ENCODE measurements at regions not wholly inside any gene's neighbourhood (a gene's known extent, or its start where the extent isn't known, plus 50 kb on each side); places are given as distances from the start of the nearest gene placed in this dataset.

GRCh38 chr4:29151584-29151983, 1568.6 kb upstream of the PCDH7 start:
- in situ Hi-C loops (cut with HindIII; ENCODE audit: low sequenced_read_pairs): no loop called here
- H3K4me3 ChIP-seq (ENCODE audit: low read depth, low read length): no peak overlapping the region
- TF ChIP-seq, protein P1, sequence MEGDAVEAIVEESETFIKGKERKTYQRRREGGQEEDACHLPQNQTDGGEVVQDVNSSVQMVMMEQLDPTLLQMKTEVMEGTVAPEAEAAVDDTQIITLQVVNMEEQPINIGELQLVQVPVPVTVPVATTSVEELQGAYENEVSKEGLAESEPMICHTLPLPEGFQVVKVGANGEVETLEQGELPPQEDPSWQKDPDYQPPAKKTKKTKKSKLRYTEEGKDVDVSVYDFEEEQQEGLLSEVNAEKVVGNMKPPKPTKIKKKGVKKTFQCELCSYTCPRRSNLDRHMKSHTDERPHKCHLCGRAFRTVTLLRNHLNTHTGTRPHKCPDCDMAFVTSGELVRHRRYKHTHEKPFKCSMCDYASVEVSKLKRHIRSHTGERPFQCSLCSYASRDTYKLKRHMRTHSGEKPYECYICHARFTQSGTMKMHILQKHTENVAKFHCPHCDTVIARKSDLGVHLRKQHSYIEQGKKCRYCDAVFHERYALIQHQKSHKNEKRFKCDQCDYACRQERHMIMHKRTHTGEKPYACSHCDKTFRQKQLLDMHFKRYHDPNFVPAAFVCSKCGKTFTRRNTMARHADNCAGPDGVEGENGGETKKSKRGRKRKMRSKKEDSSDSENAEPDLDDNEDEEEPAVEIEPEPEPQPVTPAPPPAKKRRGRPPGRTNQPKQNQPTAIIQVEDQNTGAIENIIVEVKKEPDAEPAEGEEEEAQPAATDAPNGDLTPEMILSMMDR (IDR thresholded peaks at IDR 0.05; ENCODE audit: low read depth, low read length, missing control alignments): no peak
- DNase-seq (ENCODE audit: low read depth): no peak

DNA sequence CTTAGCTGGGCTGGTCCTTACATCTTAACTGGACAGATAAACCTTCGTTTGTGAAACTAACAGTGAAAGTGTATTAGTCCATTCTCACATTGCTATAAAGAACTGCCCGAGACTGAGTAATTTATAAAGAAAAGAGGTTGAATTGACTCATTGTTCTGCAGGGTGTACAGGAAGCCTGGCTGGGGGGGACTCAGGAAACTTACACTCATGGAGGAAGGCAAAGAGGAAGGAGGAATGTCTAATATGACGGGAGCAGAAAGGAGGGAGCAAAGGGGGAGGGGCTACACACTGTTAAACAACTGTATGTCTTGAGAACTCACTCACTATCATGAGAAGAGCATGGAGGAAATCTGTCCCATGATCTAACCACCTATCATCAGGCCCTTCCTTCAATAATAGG, 1566.5 kb upstream of the PCDH7 start:
- DNase-seq (ENCODE audit: low read depth): no peak
- in situ Hi-C loops (cut with HindIII; ENCODE audit: low sequenced_read_pairs): no loop called here
- TF ChIP-seq, protein P1 (IDR thresholded peaks at IDR 0.05; ENCODE audit: low read depth, low read length, missing control alignments): no peak
- no peak overlapping the region for H3K4me3 ChIP-seq (ENCODE audit: low read depth, low read length)

DNA sequence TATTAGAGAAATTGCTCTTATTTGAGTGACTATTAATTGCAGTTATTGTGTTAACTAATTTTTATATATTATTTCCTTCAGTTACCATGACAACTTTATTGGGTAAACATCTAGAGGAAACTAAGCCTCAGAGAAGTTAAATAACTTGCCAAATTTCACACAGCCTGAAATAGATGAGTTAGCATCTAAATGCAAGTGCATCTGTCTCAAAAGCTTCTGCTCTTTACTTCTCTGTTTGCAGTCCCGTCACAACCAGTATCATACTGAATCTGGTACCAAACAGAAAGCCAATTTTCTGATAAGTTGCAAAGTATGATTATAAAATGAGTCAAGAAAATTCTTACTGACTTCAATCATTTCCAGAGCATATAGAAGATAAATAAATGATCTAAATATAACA, 1544.9 kb upstream of the PCDH7 start:
- no peak overlapping the region for H3K4me3 ChIP-seq (ENCODE audit: low read depth, low read length)
- in situ Hi-C loops (cut with HindIII; ENCODE audit: low sequenced_read_pairs): no loop called here
- DNase-seq (ENCODE audit: low read depth): no peak
- TF ChIP-seq, protein P1 (IDR thresholded peaks at IDR 0.05; ENCODE audit: low read depth, low read length, missing control alignments): no peak

GRCh38 chr4:29199025-29199424, 1521.1 kb upstream of the PCDH7 start:
- no peak overlapping the region for H3K4me3 ChIP-seq (ENCODE audit: low read depth, low read length)
- in situ Hi-C loops (cut with HindIII; ENCODE audit: low sequenced_read_pairs): no loop called here
- TF ChIP-seq, protein P1 (IDR thresholded peaks at IDR 0.05; ENCODE audit: low read depth, low read length, missing control alignments): no peak
- DNase-seq (ENCODE audit: low read depth): no peak

GRCh38 chr4:29199485-29199884, 1520.7 kb upstream of the PCDH7 start:
- DNase-seq (ENCODE audit: low read depth): no peak
- TF ChIP-seq, protein P1 (IDR thresholded peaks at IDR 0.05; ENCODE audit: low read depth, low read length, missing control alignments): no peak
- no peak overlapping the region for H3K4me3 ChIP-seq (ENCODE audit: low read depth, low read length)
- in situ Hi-C loops (cut with HindIII; ENCODE audit: low sequenced_read_pairs): no loop called here

DNA sequence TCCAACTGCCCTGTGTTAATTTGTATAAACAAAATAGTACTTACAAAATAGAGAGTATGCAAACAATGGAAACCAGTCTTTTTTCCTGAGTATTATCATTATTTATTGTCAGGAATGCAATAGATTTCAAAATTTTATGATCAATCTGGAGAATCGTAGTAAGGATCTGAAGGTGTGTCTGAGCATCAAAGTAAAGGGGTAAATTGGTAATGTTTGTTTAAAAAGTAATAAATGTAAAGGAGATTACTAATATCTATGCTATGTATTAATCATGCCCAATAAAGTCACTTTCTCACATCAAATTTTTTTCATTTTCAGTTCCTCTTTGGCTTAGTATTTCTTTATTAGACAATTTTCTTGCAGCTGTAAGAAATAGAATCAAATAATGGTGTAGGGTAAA, 1507.1 kb upstream of the PCDH7 start:
- in situ Hi-C loops (cut with HindIII; ENCODE audit: low sequenced_read_pairs): no loop called here

More for the DNA sequence above, 1507.1 kb upstream of the PCDH7 start:
- TF ChIP-seq, protein P1 (IDR thresholded peaks at IDR 0.05; ENCODE audit: low read depth, low read length, missing control alignments): no peak
- no peak for DNase-seq (ENCODE audit: low read depth)
- no peak overlapping the region for H3K4me3 ChIP-seq (ENCODE audit: low read depth, low read length)

Data from astrocyte of the cerebellum (primary cell).